WTC11 (cell line): ENCODE measurements at regions not wholly inside any gene's neighbourhood (a gene's known extent, or its start where the extent isn't known, plus 50 kb on each side); places are given as distances from the start of the nearest gene placed in this dataset.
"Not testable (repeated sequence)": the region's sequence is repeated elsewhere in the genome, so short reads cannot be mapped to it uniquely, and the experiment has no call there.

Source experiments
- ATAC-seq: fragments of 200-7000 bp; cut with Tn5 transposase; 2 replicates; pipeline ENCODE4 v1.10.0; 2021; ENCODE audit warnings: mild to moderate bottlenecking, moderate library complexity
- CTCF ChIA-PET: fragments of 300-600 bp; sonication (Branson Sonifier 250); formaldehyde crosslinking; loops from one replicate; lab custom pipeline; 2021; ENCODE audit warnings: antibody characterized with exemption; lab: Charles Lee
- POLR2A ChIA-PET: fragments of 350-600 bp; sonication (Branson Sonifier 250); formaldehyde crosslinking; loops from one replicate; lab custom pipeline; 2021; ENCODE audit warnings: antibody characterized with exemption; lab: Charles Lee
- DNase-seq: peaks from one replicate; pipeline ENCODE4 v3.0.0; 2021; ENCODE audit warnings: low spot score
- H3K27ac Mint-ChIP-seq: 2 replicates; pipeline ENCODE4 v1.8.0; 2021; ENCODE audit warnings: mixed read lengths
- H3K27me3 Mint-ChIP-seq: 2 replicates; pipeline ENCODE4 v1.8.0; 2021; ENCODE audit warnings: low read depth, mild to moderate bottlenecking, moderate library complexity, mixed read lengths
- H3K36me3 Mint-ChIP-seq: 2 replicates; pipeline ENCODE4 v1.8.0; 2021; ENCODE audit warnings: mixed read lengths
- H3K4me1 Mint-ChIP-seq: 2 replicates; pipeline ENCODE4 v1.8.0; 2022; ENCODE audit warnings: mixed read lengths
- H3K4me3 Mint-ChIP-seq: 2 replicates; pipeline ENCODE4 v1.8.0; 2021; ENCODE audit warnings: mild to moderate bottlenecking, moderate library complexity, mixed read lengths
- H3K9me3 Mint-ChIP-seq: 2 replicates; pipeline ENCODE4 v1.8.0; 2021; ENCODE audit warnings: mixed read lengths
- ESRRA ChIP-seq: sonication (generic); formaldehyde crosslinking; IDR thresholded peaks from 2 replicates; pipeline ENCODE4 v1.8.1; 2022; ENCODE audit warnings: mild to moderate bottlenecking, missing genetic modification reagents, borderline replicate concordance
- HMGA2 ChIP-seq: fragments of 250-450 bp; sonication (Bioruptor Pico); IDR thresholded peaks from 2 replicates; pipeline ENCODE4 v1.4.0; 2021; ENCODE audit warnings: mild to moderate bottlenecking, moderate library complexity
- IRF2 ChIP-seq: sonication (generic); formaldehyde crosslinking; IDR thresholded peaks from 2 replicates; pipeline ENCODE4 v1.8.0; 2022; ENCODE audit warnings: low read depth, missing genetic modification reagents, borderline replicate concordance
- MYBL2 ChIP-seq: sonication (generic); formaldehyde crosslinking; IDR thresholded peaks from 2 replicates; pipeline ENCODE4 v1.8.1; 2023; ENCODE audit warnings: mild to moderate bottlenecking, moderate library complexity, missing genetic modification reagents
- NR1H2 ChIP-seq: sonication (generic); formaldehyde crosslinking; IDR thresholded peaks from 2 replicates; pipeline ENCODE4 v1.9.0; 2021; ENCODE audit warnings: mild to moderate bottlenecking, moderate library complexity, missing genetic modification reagents
- OVOL2 ChIP-seq: fragments of 250-450 bp; sonication (Bioruptor Pico); IDR thresholded peaks from 2 replicates; pipeline ENCODE4 v1.9.0; 2021; ENCODE audit warnings: mild to moderate bottlenecking, borderline replicate concordance
- SMAD3 ChIP-seq: sonication (generic); formaldehyde crosslinking; IDR thresholded peaks from 2 replicates; pipeline ENCODE4 v1.8.0; 2022; ENCODE audit warnings: missing genetic modification reagents, mild to moderate bottlenecking, borderline replicate concordance
- ZBTB21 ChIP-seq: sonication (generic); formaldehyde crosslinking; IDR thresholded peaks from 2 replicates; pipeline ENCODE4 v1.8.1; 2023; ENCODE audit warnings: mild to moderate bottlenecking, missing genetic modification reagents, borderline replicate concordance
- ZNF219 ChIP-seq: sonication (generic); formaldehyde crosslinking; IDR thresholded peaks from 2 replicates; pipeline ENCODE4 v1.8.0; 2023; ENCODE audit warnings: missing genetic modification reagents, mild to moderate bottlenecking, borderline replicate concordance
- ZNF232 ChIP-seq: sonication (generic); formaldehyde crosslinking; IDR thresholded peaks from 2 replicates; pipeline ENCODE4 v1.8.0; 2022; ENCODE audit warnings: mild to moderate bottlenecking, missing genetic modification reagents
- ZNF396 ChIP-seq: fragments of 250-450 bp; sonication (Bioruptor Pico); IDR thresholded peaks from 2 replicates; pipeline ENCODE4 v1.8.0; 2021; ENCODE audit warnings: mild to moderate bottlenecking, moderate library complexity, borderline replicate concordance
- ZNF512 ChIP-seq: sonication (generic); formaldehyde crosslinking; IDR thresholded peaks from 2 replicates; pipeline ENCODE4 v1.8.1; 2022; ENCODE audit warnings: missing genetic modification reagents, borderline replicate concordance
- TF ChIP-seq, protein P1 (sequence below): sonication (generic); formaldehyde crosslinking; IDR thresholded peaks from 2 replicates; pipeline ENCODE4 v1.8.0; 2022; ENCODE audit warnings: mild to moderate bottlenecking, missing genetic modification reagents
- TF ChIP-seq, protein P2 (sequence below): sonication (generic); formaldehyde crosslinking; IDR thresholded peaks from 2 replicates; pipeline ENCODE4 v1.8.1; 2022; ENCODE audit warnings: mild to moderate bottlenecking, missing genetic modification reagents, moderate library complexity, borderline replicate concordance

GRCh38 chr15:54790693-54791092 is 406.0 kb downstream of the RSL24D1 start (continued):
- TF ChIP-seq ZNF512 (CRISPR knock-in tag) = no peak

- H3K4me1 Mint-ChIP-seq = no peaks in the 10 kb centered on the region
- no peak overlapping the region for H3K27ac Mint-ChIP-seq
- H3K4me3 Mint-ChIP-seq = no peak overlapping the region
- DNase-seq = no peak
- ATAC-seq = no peak
- ChIA-PET POLR2A (no interaction called here), CTCF (no interaction called here)
- no peaks in the 10 kb centered on the region for H3K27me3 Mint-ChIP-seq
- TF ChIP-seq HMGA2 (CRISPR knock-in tag) (no peak), OVOL2 (no peak)
- peaks cover 22% of the 10 kb centered on the region for H3K9me3 Mint-ChIP-seq
- H3K36me3 Mint-ChIP-seq = peaks cover 6% of the 10 kb centered on the region
Measured at GRCh38 chr15:54789376-54789775, 407.4 kb downstream of the RSL24D1 start.

GRCh38 chr15:54781220-54781619 is 415.5 kb downstream of the RSL24D1 start:
- H3K4me3 Mint-ChIP-seq, H3K27me3 Mint-ChIP-seq, POLR2A ChIA-PET, H3K27ac Mint-ChIP-seq, H3K4me1 Mint-ChIP-seq, ATAC-seq, CTCF ChIA-PET, DNase-seq: not testable (repeated sequence)
- Mint-ChIP-seq H3K36me3 (peaks cover 29% of the 10 kb centered on the region), H3K9me3 (peaks cover 60% of the 10 kb centered on the region)

DNA sequence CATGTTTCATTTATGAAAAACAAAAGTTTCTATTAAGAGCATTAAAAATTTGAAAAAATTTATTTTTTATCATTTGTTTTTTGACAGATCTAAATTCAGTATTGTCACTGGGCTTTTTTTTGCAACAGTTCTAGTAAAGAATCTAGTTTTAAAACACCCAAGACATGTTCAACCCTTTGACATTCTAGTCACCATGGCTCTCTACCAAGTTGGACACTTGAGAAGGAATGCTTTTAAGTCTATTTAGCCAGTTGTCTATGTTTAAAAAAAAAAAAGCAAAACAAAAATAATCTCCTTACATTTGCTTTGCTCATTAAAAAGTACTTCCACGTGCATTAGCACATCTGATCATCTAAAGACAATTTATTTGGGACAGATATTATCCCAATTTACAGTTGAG is 417.5 kb downstream of the RSL24D1 start:
- Mint-ChIP-seq H3K36me3 (peaks cover 23% of the 10 kb centered on the region), H3K4me3 (no peak overlapping the region), H3K9me3 (peaks cover 45% of the 10 kb centered on the region), H3K27me3 (no peaks in the 10 kb centered on the region; the same call in 1 of the 2 replicates), H3K4me1 (no peaks in the 10 kb centered on the region), H3K27ac (no peak overlapping the region)
- CTCF ChIA-PET = no interaction called here
- TF ChIP-seq ZBTB21 (CRISPR knock-in tag) (no peak), MYBL2 (CRISPR knock-in tag) (no peak), ESRRA (no peak), SMAD3 (no peak), ZNF232 (CRISPR knock-in tag) (no peak), ZNF396 (CRISPR knock-in tag) (no peak), ZNF512 (CRISPR knock-in tag) (no peak), IRF2 (CRISPR knock-in tag) (no peak)
- TF ChIP-seq, protein P1, sequence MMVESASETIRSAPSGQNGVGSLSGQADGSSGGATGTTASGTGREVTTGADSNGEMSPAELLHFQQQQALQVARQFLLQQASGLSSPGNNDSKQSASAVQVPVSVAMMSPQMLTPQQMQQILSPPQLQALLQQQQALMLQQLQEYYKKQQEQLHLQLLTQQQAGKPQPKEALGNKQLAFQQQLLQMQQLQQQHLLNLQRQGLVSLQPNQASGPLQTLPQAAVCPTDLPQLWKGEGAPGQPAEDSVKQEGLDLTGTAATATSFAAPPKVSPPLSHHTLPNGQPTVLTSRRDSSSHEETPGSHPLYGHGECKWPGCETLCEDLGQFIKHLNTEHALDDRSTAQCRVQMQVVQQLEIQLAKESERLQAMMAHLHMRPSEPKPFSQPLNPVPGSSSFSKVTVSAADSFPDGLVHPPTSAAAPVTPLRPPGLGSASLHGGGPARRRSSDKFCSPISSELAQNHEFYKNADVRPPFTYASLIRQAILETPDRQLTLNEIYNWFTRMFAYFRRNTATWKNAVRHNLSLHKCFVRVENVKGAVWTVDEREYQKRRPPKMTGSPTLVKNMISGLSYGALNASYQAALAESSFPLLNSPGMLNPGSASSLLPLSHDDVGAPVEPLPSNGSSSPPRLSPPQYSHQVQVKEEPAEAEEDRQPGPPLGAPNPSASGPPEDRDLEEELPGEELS (CRISPR knock-in tag) = no peak
- DNase-seq (no peak), ATAC-seq (no peak)
- POLR2A ChIA-PET = no interaction called here

- no peaks in the 10 kb centered on the region for H3K27me3 Mint-ChIP-seq
- POLR2A ChIA-PET = no interaction called here
- CTCF ChIA-PET = no interaction called here
- no peak for DNase-seq
- H3K27ac Mint-ChIP-seq = no peak overlapping the region
- H3K4me1 Mint-ChIP-seq = peaks cover 9% of the 10 kb centered on the region
- peaks cover 8% of the 10 kb centered on the region for H3K36me3 Mint-ChIP-seq
- peaks cover 21% of the 10 kb centered on the region for H3K9me3 Mint-ChIP-seq
- no peak for TF ChIP-seq ZNF219 (CRISPR knock-in tag)
- TF ChIP-seq, protein P2, sequence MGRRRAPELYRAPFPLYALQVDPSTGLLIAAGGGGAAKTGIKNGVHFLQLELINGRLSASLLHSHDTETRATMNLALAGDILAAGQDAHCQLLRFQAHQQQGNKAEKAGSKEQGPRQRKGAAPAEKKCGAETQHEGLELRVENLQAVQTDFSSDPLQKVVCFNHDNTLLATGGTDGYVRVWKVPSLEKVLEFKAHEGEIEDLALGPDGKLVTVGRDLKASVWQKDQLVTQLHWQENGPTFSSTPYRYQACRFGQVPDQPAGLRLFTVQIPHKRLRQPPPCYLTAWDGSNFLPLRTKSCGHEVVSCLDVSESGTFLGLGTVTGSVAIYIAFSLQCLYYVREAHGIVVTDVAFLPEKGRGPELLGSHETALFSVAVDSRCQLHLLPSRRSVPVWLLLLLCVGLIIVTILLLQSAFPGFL (CRISPR knock-in tag) = no peak
- no peak for TF ChIP-seq NR1H2 (CRISPR knock-in tag)
- H3K4me3 Mint-ChIP-seq = no peak overlapping the region
- ATAC-seq = no peak
Measured at GRCh38 chr15:54776410-54776809, 420.3 kb downstream of the RSL24D1 start.
